Left ventricle myocardium superior (tissue), 1 donor: ENCODE measurements at regions not wholly inside any gene's neighbourhood (a gene's known extent, or its start where the extent isn't known, plus 50 kb on each side); places are given as distances from the start of the nearest gene placed in this dataset.
"Not testable (repeated sequence)": the region's sequence is repeated elsewhere in the genome, so short reads cannot be mapped to it uniquely, and the experiment has no call there.

Experiments
- ATAC-seq: fragments of 200-7000 bp; cut with Tn5 transposase; one replicate; pipeline ENCODE4 v1.9.1; 2020; ENCODE audit warnings: mild to moderate bottlenecking, moderate library complexity
- DNase-seq: peaks from one replicate; pipeline ENCODE4 v3.0.0-alpha.2; 2020
- intact Hi-C: fragments of 100-400 bp; cut with micrococcal nuclease; formaldehyde crosslinking; loops from one replicate; pipeline ENCODE4 v1.11.0; 2022
- donor health status: DM: no; HTN: yes; CAD: no; lungs with severe emphysema.

DNA sequence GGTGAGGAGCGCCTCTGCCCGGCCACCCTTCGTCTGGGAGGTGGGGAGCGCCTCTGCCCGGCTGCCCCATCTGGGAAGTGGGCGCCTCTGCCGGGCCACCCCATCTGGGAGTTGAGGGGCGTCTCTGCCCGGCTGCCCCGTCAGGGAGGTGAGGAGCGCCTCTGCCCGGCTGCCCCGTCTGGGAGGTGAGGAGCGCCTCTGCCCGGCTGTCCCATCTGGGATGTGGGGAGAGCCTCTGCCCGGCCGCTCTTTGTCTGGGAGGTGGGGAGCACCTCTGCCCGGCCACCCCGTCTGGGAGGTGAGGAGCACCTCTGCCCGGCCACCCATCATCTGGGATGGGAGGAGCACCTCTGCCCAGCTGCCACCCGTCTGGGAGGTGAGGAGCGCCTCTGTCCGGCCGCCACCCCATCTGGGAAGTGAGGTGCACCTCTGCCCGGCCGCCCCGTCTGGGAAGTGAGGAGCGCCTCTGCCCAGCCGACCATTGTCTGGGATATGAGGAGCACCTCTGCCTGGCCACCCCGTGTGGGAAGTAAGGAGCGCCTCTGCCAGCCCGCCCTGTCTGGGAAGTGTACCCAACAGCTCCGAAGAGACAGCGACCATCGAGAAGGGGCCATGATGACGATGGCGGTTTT, 144.2 kb upstream of the PRDX4 start:
- ATAC-seq, DNase-seq, intact Hi-C loops: not testable (repeated sequence)

DNA sequence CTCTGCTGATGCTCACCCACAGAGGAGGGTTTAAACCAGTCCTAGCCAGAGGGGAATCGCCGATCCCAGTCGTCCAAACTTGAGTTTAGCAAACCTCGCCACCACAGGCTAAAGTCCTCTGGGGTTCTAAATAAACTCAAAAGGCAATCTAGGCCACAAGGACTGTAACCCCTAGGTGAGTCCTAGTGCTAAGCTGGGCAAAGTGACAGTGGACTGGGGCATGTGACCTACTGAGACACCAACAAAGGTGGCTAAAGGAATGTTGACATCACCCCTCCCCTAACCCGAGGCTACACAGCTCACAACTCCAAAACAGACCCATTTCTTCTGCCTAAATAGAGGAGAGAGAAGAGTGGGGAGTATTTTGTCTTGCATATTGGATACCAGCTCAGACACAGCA, 142.8 kb upstream of the PRDX4 start:
- intact Hi-C loops: no loop called here
- DNase-seq (no peak), ATAC-seq (no peak)

DNA sequence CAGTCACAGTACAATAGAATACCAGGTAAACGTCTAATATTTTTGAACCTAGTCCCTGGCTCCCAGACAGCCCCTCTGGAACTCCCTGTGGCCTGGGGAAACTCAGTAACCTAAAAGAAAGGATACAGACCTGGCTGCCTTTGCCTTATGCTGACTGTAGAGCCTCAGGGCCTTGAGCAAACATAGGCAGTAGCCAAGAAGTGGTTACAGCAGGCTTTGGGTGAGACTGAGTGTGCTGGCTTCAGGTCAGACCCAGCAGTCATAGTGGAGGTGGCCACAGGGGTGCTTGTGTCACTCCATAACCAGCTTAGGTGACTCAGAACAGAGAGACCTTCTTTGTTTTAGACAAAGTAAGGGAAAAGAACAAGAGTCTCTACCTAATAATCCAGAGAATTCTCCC, 141.8 kb upstream of the PRDX4 start:
- intact Hi-C loops: no loop called here
- ATAC-seq (no peak), DNase-seq (no peak)

DNA sequence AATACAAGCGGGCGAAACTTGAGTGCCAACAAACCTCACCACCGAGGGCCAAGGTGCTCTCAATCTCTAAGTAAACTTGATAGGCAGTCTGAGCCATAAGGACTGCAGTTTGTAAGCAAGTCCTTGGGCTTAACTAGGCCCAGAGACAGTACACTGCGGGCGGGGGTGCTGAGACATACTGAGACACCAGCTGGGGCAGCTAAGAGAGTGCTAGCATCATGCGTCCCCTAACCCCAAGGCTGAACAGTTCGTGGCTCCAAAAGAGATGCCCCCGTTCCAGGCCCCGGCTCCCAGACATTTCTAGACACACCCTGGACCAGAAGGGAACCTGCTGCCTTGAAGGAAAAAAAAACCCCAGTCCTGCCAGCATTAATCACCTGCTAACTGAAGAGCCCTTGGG, 126.8 kb upstream of the PRDX4 start:
- ATAC-seq (no peak), DNase-seq (no peak)
- intact Hi-C loops: no loop called here

DNA sequence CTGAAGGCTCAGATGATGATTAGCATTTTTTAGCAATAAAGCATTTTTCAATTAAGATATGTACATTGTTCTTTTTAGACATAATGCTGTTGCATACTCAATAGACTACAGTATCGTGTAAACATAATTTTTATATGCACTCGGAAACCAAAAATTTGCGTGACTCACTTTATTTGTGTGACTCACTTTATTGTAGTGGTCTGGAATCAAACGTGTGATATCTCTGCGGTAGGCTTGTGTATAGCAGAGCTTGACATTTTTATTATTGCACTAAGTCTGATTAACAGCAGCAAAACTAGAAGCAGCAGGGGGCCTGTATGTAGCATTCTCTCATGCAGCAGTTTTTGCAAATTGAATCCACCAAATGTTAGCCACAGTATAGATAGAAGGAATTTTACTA, 119.1 kb upstream of the PRDX4 start:
- DNase-seq (no peak), ATAC-seq (no peak)
- intact Hi-C loops: no loop called here

DNA sequence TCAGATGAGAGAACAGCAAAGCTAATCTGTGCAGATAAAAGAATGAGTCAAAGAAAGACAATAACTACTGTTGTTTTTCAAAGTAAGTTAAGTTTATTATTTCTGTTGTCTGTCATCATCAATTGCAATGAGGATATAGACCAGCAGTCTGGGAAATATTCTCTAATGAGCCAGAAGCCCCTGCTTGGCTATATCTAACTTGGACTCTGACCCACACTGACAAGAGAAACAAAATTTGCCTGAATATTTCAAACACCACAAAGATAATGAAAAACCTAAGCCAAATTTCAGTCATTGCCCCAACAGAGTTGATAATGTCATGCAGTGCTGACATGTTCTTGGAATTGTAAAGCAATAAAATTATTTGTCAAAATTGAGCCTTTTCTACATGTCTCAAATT, 115.0 kb upstream of the PRDX4 start:
- intact Hi-C loops: no loop called here
- no peak for ATAC-seq
- no peak for DNase-seq

DNA sequence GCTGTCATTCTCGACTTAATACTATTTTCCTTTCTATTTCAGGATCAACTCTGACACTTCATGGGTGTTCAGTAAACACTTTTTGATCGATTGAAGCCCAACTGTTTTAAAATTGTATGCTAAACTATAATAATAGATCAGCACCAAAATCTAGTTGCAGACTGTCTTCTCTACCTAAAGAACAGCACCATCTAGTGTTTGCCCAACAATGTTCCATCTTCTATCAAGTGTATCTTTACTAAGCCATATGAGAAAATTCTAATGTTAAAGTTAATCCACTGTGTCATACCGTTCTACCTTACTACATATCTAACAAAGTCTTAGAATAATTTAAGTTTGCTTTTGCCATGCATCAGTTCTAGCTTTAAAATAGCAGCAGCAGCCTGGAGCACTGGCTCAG, 113.0 kb upstream of the PRDX4 start:
- ATAC-seq (no peak), DNase-seq (no peak)
- intact Hi-C loops: no loop called here

DNA sequence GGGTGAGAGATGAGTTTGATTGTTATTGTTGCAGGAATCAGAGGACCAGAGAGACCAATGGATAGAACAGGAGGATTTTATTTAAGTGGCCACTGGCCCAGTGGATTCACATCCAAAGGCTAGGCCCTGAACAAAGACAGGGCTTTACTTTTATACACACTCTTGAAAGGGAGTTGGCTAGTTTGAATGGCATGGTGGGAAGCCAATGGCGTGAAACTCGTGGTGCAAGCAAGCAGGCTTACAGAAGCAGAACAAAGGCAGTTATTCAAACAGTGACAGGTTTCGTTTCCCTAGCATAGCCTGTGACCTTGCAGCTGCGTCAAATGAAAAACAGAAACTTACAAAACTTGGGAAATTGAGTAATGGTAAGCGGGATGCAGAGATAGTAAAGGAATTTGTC, 110.2 kb upstream of the PRDX4 start:
- ATAC-seq (no peak), DNase-seq (no peak)
- intact Hi-C loops: no loop called here

DNA sequence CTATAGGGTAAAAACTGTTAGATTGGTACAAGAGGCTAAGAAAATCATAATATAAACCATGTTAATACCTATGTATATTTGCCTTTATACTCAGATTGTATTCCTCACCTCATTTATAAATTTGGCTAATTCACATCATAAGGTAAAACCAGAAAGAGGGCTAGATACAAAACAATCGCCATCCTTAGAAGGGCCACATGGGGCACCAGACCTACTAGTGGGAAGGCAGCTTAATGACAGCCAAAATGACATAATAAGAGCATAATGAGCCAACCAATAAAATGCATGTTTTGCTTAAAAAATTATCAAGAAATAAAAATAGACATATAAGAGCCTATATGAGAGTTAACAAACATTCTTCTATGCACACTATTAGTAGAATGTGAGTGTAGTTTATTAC, 107.3 kb upstream of the PRDX4 start:
- ATAC-seq: no peak
- no peak for DNase-seq
- intact Hi-C loops: no loop called here

DNA sequence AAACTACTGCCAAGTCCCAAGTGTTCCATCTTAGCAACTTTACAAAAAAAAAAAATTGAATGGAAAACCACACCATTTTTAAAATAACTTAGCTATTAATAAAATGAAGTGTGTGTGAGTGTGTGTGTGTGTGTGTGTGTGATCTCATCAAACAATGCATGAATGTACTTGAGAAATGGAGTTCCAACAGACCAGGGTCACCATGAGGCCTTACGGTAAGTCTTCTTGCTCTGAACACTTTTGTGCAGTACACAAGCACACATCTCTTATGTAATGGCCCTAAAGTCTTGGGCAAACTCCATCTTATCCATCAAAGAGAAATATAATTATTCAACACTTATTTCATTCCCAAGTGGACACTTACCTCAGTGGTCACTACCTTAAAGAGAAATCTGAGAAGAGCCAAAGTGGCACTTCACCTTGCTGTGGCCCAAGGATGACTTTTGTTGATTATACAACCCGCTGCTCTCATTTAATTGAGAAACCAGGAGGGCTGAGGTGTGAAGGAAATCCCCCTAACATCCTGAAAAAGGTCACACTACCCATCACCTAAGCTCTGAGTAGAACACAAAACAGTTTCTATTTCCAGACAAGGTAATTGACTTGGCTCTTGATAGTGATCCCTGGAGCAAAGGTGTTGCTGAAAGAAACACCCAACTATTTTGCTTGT, 96.5 kb upstream of the PRDX4 start:
- intact Hi-C loops: no loop called here
- ATAC-seq (no peak), DNase-seq (no peak)

DNA sequence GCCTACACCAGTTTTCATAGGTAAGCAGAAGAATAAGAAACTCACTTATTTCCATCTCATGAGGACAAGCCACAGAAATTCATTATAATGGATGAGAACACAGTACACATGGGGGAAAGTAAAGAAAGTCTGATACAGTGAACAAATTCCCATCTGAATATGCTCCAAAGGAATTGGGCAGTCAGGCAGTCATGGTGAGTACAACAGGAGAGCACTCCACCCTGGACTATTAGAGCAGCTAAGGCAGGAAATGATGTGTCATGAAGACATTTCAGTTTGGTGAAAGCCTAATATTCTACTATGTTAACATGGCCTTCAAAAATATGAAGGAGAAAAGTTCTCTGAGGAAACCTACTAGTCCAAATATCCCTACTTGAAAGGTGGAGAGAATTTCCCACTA, 92.0 kb upstream of the PRDX4 start:
- ATAC-seq: no peak
- intact Hi-C loops: no loop called here
- no peak for DNase-seq

DNA sequence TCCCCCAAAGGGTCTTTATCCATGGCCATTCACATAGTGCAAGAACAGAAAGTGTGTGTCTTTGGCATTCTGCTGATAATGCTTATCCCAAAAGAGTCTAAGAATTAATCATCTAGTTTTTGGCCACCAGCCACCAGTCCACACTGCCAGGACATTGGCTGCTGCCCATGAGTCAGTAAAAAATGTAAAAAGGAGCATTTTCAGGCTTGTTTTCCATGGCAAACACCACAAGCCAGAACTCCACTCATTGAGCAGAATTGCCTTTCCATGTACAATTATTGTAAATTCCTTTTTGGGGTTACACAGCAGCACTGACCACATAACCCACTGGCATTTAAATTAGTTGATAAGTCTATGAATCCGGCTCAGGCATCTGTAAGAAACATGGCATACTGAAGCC, 89.2 kb upstream of the PRDX4 start:
- intact Hi-C loops: no loop called here
- DNase-seq: no peak
- ATAC-seq: no peak

DNA sequence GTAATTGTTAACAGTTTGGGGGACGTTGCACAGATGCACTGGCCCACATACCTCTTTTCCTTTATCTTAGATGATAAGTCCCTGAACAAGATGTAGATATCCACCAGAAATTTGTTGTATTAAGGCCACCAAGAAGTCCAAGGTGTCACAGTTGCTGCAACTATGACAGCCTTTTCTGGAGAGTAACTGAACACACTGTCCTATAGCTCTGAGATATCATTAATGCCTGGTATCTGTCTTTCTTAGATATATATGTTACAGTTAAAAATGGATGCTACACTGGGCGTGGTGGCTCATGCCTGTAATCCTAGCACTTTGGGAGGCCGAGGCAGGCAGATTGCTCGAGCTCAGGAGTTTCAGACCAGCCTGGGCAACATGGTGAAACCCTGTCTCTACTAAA, 77.8 kb upstream of the PRDX4 start:
- DNase-seq (no peak), ATAC-seq (no peak)
- intact Hi-C loops: no loop called here

DNA sequence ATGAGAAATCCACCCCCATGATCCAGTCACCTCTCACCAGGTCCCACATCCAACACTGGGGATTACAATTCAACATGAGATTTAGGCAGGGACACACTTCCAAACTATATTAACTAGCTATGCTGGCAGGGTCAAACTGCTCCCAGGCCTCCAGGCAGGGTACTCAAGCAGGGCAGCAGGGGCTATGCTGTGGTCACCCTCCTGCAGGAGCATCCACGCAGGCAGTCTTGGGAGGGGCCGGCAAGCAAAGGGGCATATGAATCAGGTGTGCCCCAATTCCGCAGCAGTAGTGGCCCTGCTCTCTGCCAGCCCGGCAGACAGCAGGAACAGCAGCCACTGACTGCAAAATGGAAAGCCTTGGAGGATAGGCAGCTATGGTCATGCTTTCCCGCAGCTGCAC, 74.6 kb upstream of the PRDX4 start:
- DNase-seq (no peak), ATAC-seq (no peak)
- intact Hi-C loops: no loop called here

DNA sequence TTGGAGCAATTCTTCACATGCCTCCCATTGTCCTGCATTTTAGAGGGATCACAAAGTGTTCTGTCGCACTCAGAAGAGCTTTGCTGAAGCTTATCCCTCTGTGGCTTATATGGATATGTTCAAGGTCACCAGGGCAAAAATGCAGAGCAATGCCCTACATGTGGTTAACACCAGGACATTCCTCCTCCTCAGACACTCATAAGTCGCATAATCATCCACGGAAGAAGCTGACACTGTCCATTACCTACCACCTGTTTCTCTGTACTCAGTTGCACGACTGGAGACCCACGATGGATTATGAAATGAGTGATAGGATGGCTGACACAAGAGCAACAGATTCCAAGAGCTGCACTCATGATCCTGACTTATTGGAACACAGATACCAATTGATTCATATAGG, 68.7 kb upstream of the PRDX4 start:
- DNase-seq: no peak
- ATAC-seq: no peak
- intact Hi-C loops: no loop called here

DNA sequence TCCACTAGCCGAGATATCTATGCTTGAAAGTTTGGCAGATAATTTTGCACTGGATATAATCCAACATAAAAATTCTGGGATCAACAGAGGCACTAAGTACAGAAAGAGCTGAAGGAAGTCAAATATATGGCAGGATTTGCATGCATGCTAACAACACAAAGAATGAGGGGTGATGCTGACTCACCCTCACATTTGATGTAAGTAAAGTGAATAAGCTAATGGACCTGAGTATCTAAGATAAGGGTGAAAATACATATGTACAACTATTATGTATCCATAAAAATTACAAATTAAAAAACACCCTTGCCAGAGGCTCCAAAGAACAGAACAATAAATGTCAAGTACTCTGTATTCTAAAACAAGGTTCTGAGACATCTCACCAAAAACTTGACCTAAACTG, 63.8 kb upstream of the PRDX4 start:
- DNase-seq (no peak), ATAC-seq (no peak)
- intact Hi-C loops: no loop called here

DNA sequence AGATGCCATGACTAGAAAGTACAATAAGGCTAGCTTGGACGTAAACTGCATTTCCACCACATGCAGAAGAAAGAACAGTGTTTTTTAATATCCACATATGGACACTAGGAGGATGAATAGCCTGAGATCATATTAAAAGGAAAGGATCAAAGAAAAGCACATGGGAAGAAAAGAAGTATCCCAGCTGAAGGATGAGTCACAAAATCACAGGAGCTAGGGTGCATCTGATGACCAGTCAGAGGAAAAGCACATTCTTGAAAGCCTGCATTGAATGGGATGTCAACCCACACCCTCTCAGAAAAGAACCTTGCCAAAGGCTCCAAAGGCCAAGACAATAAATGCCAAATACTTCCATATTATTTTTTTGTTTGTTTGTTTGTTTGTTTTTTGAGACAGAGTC, 56.8 kb upstream of the PRDX4 start:
- intact Hi-C loops: no loop called here
- DNase-seq (no peak), ATAC-seq (no peak)

DNA sequence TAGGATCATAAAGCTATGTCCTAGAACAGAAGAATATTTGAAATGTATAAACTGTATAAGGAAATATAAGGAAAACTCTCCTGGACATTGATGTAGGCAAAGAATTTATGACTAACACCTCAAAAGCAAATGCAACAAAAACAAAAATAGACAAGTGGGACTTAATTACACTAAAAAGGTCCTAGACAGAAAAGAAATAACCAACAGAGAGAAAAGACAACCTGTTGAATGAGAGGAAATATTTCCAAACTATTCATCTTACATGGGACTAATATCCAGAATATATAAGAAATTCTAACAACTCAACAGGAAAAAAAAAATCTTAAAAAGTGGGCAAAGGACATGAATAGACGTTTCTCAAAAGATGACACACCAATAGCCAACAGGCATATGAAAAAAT, 54.4 kb upstream of the PRDX4 start:
- no peak for DNase-seq
- intact Hi-C loops: no loop called here
- ATAC-seq: no peak

DNA sequence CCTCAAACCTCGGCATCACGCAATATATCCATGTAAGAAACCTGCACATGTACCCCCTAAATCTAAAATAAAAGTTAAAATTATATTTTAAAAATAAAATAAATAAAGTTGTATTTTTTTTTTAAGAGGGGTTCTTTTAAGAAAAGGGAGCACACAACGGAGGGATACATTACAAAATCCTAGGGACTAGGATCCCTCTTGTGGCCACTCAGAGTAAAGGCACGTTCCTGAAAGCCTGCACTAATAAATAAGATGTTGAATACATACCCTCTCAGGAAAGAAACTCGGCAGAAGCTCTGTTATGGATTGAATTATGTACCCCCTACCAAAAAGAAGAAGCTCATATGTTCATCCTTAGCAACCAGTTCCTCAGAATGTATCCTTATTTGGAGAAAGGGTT, 50.9 kb upstream of the PRDX4 start:
- ATAC-seq: no peak
- DNase-seq: no peak
- intact Hi-C loops: no loop called here
